ENCODE measurements at regions not wholly inside any gene's neighbourhood (a gene's known extent, or its start where the extent isn't known, plus 50 kb on each side); places are given as distances from the start of the nearest gene placed in this dataset.
A peak's percentile ranks its signal among the peaks of the same experiment; 100 is the strongest.

- no peak for DNase-seq
Observed at GRCh38 chr4:138740816-138741745, 274.5 kb upstream of the NOCT start.

GRCh38 chr4:138736362-138736761, 279.2 kb upstream of the NOCT start:
- peak; percentile 59 for DNase-seq

GRCh38 chr4:138734746-138735145, 280.8 kb upstream of the NOCT start:
- peak; percentile 76 for DNase-seq

- DNase-seq: no peak
Observed at GRCh38 chr4:138728566-138728965, 287.0 kb upstream of the NOCT start.

- DNase-seq: no peak
Observed at GRCh38 chr4:138727731-138728130, 287.9 kb upstream of the NOCT start.

- no peak for DNase-seq
Observed at GRCh38 chr4:138724530-138724929, 291.1 kb upstream of the NOCT start.

GRCh38 chr4:138716559-138717335, 298.8 kb upstream of the NOCT start:
- DNase-seq: no peak

- DNase-seq: no peak
Observed at GRCh38 chr4:138710297-138710696, 305.3 kb upstream of the NOCT start.

- DNase-seq: no peak
Observed at GRCh38 chr4:138709859-138710258, 305.7 kb upstream of the NOCT start.

GRCh38 chr4:138707746-138708677, 307.6 kb upstream of the NOCT start:
- no peak for DNase-seq

- DNase-seq: no peak
Observed at GRCh38 chr4:138706201-138706600, 309.4 kb upstream of the NOCT start.

- DNase-seq: no peak
Observed at GRCh38 chr4:138702190-138702824, 313.3 kb upstream of the NOCT start.

GRCh38 chr4:138698641-138699040, 316.9 kb upstream of the NOCT start:
- DNase-seq: no peak

GRCh38 chr4:138697851-138698250, 317.7 kb upstream of the NOCT start:
- DNase-seq: no peak

- no peak for DNase-seq
Observed at GRCh38 chr4:138696771-138697170, 318.8 kb upstream of the NOCT start.

- no peak for DNase-seq
Observed at GRCh38 chr4:138696058-138696457, 319.5 kb upstream of the NOCT start.

GRCh38 chr4:138693526-138693925, 322.1 kb upstream of the NOCT start:
- DNase-seq: no peak

GRCh38 chr4:138692411-138692810, 323.2 kb upstream of the NOCT start:
- DNase-seq: no peak

GRCh38 chr4:138689593-138689992, 326.0 kb upstream of the NOCT start:
- no peak for DNase-seq

- DNase-seq: no peak
Observed at GRCh38 chr4:138689187-138689586, 326.4 kb upstream of the NOCT start.

GRCh38 chr4:138688408-138689085, 327.0 kb upstream of the NOCT start:
- no peak for DNase-seq

All from dermis blood vessel endothelial cell (primary cell).